ENCODE measurements at regions not wholly inside any gene's neighbourhood (a gene's known extent, or its start where the extent isn't known, plus 50 kb on each side); places are given as distances from the start of the nearest gene placed in this dataset.

- no peak for DNase-seq (ENCODE audit: low read depth in 2 of 2)
These were observed 110.3 kb upstream of the CEP85L start for GRCh38 chr6:118761645-118762044.

- DNase-seq (ENCODE audit: low read depth in 2 of 2) = no peak
These were observed 107.6 kb upstream of the CEP85L start for GRCh38 chr6:118758946-118759345.

DNA sequence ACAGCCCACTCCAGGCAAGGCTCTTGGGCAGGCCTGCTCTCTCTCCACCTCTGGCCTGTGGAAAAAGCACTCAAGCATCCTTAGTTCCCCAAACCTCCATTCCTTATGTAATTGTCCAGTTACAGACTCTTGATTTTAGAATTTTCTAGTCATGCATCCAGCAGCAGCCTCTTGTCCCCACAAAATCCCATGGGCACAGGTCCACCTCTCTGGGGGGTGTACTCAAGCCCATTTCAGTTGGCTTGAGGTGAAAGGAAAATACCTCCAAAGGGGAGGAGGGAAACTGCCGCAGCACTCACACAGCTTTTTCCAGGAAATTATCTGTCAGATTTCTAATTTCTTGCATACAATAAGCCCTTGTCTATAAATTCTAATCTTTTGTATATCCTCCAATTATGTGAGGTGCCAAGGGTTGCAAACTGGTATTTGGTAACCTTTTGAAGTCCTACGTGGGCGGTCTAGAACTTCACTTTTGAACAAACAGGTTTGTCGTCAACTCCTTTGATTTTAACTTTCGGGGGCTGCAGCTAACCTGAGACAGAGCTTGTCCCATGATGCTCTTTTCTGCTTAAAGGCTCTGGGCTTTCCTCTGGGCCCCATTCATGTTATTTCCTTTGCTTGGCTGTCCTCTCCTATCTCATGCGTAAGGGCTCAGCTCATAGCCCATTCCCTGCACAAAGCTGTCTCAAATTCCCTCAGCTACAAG is 104.7 kb upstream of the CEP85L start:
- DNase-seq (ENCODE audit: low read depth in 2 of 2) = no peak

DNA sequence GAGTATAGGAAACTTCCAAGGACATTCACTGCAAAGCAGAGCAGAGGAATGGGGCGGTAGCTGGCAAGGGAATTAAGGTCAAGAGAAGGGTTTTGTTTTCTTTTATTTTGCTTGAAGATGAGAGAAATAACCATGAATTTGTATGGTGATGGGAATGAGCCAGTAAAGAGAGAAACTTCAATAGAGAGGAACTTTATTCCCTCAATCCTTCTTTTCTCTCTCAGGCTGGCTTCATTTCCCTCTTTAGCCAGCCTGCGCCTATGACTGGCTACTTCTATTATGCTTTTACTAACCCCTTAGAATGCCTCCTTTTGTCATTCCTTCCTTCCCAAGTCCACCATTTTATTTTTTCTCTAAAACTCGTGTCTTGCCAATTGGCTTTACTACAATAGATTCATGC is 101.4 kb upstream of the CEP85L start:
- no peak for DNase-seq (ENCODE audit: low read depth in 2 of 2)

GRCh38 chr6:118751072-118751471 is 99.7 kb upstream of the CEP85L start:
- no peak for DNase-seq (ENCODE audit: low read depth in 2 of 2)

DNA sequence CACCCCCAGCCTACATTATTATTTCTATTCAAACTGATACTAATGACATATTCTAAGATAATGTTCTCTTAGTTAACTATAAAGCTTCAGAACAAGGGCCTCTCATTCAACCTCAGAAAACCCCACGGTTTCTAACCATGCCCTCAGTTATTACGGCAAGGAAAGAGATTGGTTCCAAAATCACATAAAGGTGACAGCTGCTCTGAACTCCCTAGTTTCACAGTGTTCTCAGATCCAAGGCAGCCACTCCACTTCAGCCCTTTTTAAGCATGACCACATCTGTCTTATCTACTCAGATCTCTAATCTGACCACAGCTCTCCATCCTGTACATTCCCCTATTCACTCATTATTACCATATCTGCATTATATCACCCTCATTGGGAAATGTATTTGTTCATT is 98.8 kb upstream of the CEP85L start:
- no peak for DNase-seq (ENCODE audit: low read depth in 2 of 2)

DNA sequence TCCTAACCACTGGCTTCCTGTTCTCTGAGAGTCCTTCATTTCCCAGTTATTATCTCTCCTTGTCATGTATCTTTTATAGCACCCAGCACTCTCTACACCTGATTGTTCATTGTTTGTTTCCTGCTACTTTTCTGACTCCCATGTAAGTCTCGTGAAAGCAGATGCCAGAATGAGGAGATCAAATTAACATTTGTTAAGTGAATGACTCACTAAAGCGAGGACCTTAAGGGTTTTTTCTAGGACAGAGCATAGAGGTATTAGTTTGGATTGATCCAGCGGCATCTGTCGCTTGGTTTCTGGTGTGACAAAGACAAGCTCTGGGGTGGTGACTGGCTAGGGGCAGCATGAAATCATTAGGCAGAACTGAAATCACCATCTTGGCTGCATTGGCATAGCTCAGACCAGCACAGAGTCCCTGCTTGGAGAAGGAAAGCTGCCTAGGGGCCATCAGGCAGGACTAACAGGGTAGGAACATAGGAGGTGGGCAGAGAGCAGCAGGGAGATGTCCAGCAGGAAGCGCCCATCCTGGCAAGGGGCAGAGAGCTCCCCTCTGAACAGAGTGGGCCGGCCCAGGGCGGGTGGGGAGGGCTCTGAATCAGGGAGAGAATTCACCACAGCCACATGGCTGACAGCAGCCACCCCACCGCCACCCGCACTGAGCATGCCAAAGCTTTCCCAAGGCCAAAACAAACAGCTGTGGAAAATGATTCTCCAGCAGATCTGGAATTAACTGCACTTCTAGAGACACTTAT is 97.1 kb upstream of the CEP85L start:
- no peak for DNase-seq (ENCODE audit: low read depth in 2 of 2)

DNA sequence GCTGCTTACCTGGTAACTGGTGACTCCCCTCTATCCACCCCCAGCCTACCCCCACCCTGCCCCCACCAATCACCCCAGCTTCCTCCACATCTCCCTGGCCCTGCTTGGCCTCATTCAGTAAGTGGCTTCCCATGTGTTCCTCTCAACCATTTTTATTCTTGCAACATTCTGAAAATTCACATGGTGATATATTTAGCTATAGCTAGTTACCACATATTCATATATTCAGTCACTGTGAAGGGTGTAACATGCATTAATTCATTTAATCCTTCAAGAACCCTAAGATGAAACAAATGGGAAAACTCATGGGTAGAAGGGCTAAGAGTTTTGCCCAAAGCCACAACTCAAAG is 95.4 kb upstream of the CEP85L start:
- DNase-seq (ENCODE audit: low read depth in 2 of 2) = no peak

GRCh38 chr6:118746145-118746824 is 94.9 kb upstream of the CEP85L start:
- no peak for DNase-seq (ENCODE audit: low read depth in 2 of 2)

DNA sequence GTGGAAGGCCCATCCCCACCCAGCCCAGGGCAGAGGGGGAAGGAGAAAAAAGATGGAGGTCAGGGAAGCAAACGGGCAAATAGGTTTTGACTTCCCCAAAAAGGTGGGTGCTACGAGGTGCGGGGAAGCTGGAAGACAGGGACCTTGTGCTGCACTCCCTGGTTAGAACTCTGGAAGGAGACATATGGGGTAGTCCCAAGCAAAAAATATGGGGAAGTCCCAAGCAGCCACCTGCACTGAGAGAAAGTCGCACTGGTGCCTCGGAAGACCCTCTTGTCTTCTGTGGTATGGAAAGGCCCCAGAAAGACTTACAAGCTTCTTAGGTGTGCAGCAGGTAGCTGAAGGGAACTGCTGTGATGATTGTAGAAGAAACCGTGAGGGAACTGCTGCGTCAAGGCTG is 93.8 kb upstream of the CEP85L start:
- DNase-seq (ENCODE audit: low read depth in 2 of 2) = no peak

DNA sequence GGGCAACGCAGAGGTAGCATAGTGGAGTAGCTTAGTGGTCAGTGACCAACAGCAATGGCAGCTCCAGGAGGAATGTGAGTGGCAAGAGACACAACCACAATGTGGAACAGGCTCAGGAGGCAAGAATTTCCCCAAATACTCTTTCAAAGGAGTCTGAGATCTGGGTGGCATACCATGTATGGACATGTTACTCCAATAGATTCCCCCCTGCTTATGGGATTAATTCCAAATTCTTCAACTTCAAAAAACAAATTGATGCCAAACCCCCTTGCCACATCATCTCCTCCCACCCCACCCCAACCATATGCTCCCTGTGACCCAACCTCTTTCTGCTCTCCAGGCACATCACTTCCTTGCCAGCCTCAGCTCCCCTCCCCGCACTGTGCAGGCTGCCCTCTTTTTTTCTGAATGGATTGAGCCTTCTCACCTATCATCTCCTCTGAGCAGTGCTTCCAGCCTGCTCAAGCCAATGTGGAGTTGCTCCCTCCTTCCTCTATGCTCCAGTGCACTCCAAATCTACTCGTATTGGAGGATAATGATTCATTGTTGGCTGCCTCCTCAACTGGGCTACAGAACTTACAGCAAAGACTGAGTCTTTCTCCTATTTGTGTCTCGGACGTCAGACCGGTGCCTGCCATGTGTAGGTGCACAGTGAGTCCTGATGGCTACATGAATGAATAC is 93.0 kb upstream of the CEP85L start:
- no peak for DNase-seq (ENCODE audit: low read depth in 2 of 2)

- no peak for DNase-seq (ENCODE audit: low read depth in 2 of 2)
These were observed 92.4 kb upstream of the CEP85L start for GRCh38 chr6:118743746-118744145.

DNA sequence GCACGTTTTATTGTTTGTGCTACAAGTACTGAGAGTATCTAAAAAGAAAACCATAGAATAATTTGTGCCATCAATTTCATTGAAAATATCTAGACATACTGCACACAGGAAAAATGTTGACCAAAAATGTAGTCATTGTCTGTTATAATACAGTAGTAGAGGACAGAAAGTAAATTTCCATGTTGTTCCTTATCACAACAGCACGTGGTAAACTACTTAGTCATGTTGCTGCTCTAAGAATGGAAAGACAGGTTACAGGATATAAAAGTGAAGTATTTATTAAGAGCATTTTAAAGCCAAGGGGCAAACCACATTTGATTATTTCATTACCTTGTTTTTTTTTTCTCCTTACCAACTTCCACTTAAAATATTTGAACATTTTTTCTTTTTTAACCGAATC is 89.0 kb upstream of the CEP85L start:
- no peak for DNase-seq (ENCODE audit: low read depth in 2 of 2)

DNA sequence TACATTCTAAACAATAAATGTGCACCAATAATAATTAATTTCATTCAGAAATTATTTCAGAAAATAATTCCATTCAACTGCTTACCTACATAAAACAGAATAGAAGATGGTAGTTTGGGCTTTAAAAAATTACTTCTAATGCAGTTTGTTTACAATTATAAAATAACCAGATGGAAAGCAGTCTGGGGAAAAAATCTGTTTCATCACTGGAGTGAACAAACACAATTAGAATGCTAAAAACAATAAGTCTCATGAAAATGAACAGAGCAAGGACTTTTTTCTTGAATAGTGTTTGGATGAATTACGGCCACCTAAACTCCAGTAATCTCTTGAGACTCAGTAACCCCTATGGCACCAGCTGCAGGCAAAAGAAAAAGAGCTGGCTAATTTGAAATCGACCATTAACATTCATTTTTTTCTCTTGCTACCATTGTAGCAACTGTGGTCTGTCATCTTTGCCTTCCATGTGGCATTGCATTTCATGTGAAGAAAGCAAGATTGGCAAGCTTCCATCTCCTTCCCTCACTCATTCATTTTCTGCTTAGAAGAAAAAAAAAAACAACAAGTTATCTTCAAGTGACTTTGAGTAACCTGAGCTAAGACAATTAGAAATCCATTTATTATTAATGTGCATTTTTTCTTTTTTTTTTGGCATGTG is 88.4 kb upstream of the CEP85L start:
- DNase-seq (ENCODE audit: low read depth in 2 of 2) = no peak

- DNase-seq (ENCODE audit: low read depth in 2 of 2) = no peak
These were observed 85.0 kb upstream of the CEP85L start for GRCh38 chr6:118736440-118736839.

- DNase-seq (ENCODE audit: low read depth in 2 of 2) = no peak
These were observed 83.9 kb upstream of the CEP85L start for GRCh38 chr6:118735320-118735719.

DNA sequence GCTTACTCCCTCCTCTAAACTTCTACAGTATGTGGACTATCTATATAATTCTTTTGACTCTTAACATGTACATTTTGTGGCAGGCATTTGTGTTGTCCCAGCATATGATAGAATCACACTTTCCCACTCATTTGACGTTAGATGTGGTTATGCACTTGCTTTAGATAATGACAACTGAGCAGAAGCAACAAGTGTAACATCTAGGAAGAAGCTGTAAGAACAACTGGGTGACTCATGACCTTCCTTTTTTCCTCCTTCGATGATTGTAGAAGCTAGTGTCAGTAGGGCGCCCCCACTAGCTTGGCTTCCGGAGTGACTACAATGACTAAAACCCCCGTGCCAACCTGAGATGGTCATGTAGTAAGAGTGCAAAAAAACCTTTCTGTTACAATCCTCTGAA is 74.6 kb upstream of the CEP85L start:
- peak; percentile 55 to 70 for DNase-seq (ENCODE audit: low read depth in 2 of 2)

- DNase-seq (ENCODE audit: low read depth in 2 of 2) = no peak
These were observed 72.8 kb upstream of the CEP85L start for GRCh38 chr6:118724211-118724610.

GRCh38 chr6:118722829-118723813 is 71.7 kb upstream of the CEP85L start:
- no peak for DNase-seq (ENCODE audit: low read depth in 2 of 2)

DNA sequence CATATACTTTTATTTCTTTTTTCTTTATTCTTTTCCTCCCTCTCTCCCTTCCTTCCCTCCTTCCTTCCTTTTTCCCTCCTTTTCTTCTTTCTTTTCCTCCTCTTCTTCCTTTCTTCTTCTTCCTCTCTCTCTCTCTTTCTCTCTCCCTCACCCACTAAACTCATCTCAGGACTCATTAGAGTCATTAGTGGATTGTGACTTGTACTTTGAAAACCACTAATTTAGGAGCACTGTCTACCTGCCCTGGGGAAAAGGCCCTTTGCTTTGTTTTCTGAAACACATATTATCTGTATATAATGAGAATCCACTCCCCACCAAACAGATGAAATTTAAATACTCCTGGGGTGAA is 68.7 kb upstream of the CEP85L start:
- DNase-seq (ENCODE audit: low read depth in 2 of 2) = no peak
